NCI-H1105 (cell line): ENCODE measurements at regions not wholly inside any gene's neighbourhood (a gene's known extent, or its start where the extent isn't known, plus 50 kb on each side); places are given as distances from the start of the nearest gene placed in this dataset.
"Not testable (repeated sequence)": the region's sequence is repeated elsewhere in the genome, so short reads cannot be mapped to it uniquely, and the experiment has no call there.

Source experiments
- DNase-seq: peaks from one replicate; lab custom pipeline; 2025; lab: John Stamatoyannopoulos, UW

GRCh38 chr6:144777249-144777648 is 492.1 kb downstream of the UTRN start:
- no peak for DNase-seq

GRCh38 chr6:144778056-144778455 is 492.9 kb downstream of the UTRN start:
- no peak for DNase-seq

GRCh38 chr6:144778773-144779492 is 493.8 kb downstream of the UTRN start:
- no peak for DNase-seq

- DNase-seq = no peak
Measured at GRCh38 chr6:144781836-144782235, 496.7 kb downstream of the UTRN start.

GRCh38 chr6:144782634-144783033 is 497.5 kb downstream of the UTRN start:
- no peak for DNase-seq

- DNase-seq = no peak
Measured at GRCh38 chr6:144785056-144785455, 499.9 kb downstream of the UTRN start.

- DNase-seq = no peak
Measured at GRCh38 chr6:144786825-144787224, 501.7 kb downstream of the UTRN start.

GRCh38 chr6:144793744-144794143 is 508.6 kb downstream of the UTRN start:
- DNase-seq = no peak

- DNase-seq = not testable (repeated sequence)
Measured at GRCh38 chr6:144795022-144795421, 509.9 kb downstream of the UTRN start.

GRCh38 chr6:144796070-144796469 is 510.9 kb downstream of the UTRN start:
- DNase-seq = no peak

- no peak for DNase-seq
Measured at GRCh38 chr6:144797881-144798589, 512.9 kb downstream of the UTRN start.

GRCh38 chr6:144804246-144804790 is 519.2 kb downstream of the UTRN start:
- no peak for DNase-seq

GRCh38 chr6:144805049-144805448 is 519.9 kb downstream of the UTRN start:
- no peak for DNase-seq

GRCh38 chr6:144806222-144806621 is 521.1 kb downstream of the UTRN start:
- DNase-seq = no peak

- no peak for DNase-seq
Measured at GRCh38 chr6:144809120-144809519, 524.0 kb downstream of the UTRN start.

GRCh38 chr6:144809969-144810368 is 524.8 kb downstream of the UTRN start:
- DNase-seq = no peak

GRCh38 chr6:144811140-144811539 is 526.0 kb downstream of the UTRN start:
- peak; percentile 4 for DNase-seq

GRCh38 chr6:144816936-144817335 is 531.8 kb downstream of the UTRN start:
- DNase-seq = no peak

GRCh38 chr6:144820270-144820669 is 535.1 kb downstream of the UTRN start:
- DNase-seq = no peak

GRCh38 chr6:144823131-144823530 is 538.0 kb downstream of the UTRN start:
- DNase-seq = no peak

- DNase-seq = no peak
Measured at GRCh38 chr6:144824018-144824417, 538.9 kb downstream of the UTRN start.

GRCh38 chr6:144834426-144835038 is 549.4 kb downstream of the UTRN start:
- no peak for DNase-seq
